Caco-2 (cell line): ENCODE measurements at regions not wholly inside any gene's neighbourhood (a gene's known extent, or its start where the extent isn't known, plus 50 kb on each side); places are given as distances from the start of the nearest gene placed in this dataset.
"Not testable (repeated sequence)": the region's sequence is repeated elsewhere in the genome, so short reads cannot be mapped to it uniquely, and the experiment has no call there.

Experiments used
- BruUV-seq: library from RNA; stranded (reverse); fragments of 400-500 nt; replicated peaks from 2 replicates; lab custom pipeline; 2021; lab: Mats Ljungman, UMichigan
- CTCF ChIA-PET: fragments of 300-600 bp; sonication (Branson Sonifier 250); formaldehyde crosslinking; loops from one replicate; lab custom pipeline; 2022; ENCODE audit warnings: antibody characterized with exemption; lab: Charles Lee
- POLR2A ChIA-PET: fragments of 300-600 bp; sonication (Branson Sonifier 250); formaldehyde crosslinking; loops from one replicate; lab custom pipeline; 2022; ENCODE audit warnings: antibody characterized with exemption; lab: Charles Lee
- DNase-seq, 2 experiments: peaks; one replicate each; pipeline versions ENCODE4 v3.0.0 to v3.0.0-alpha.2; 2020 to 2022
- H3K27me3 ChIP-seq: replicated peaks from 2 replicates; pipeline ENCODE4 v1.6.0; 2011; ENCODE audit warnings: low read length; ENCODE audit not compliant: control insufficient read depth, insufficient read depth
- H3K36me3 ChIP-seq: 2 replicates; pipeline ENCODE4 v1.5.1; 2011; ENCODE audit warnings: low read length; ENCODE audit not compliant: control insufficient read depth, insufficient read depth
- H3K4me1 ChIP-seq: fragments of 250-450 bp; sonication (Bioruptor Pico); 2 replicates; pipeline ENCODE4 v1.5.1; 2020; ENCODE audit warnings: mild to moderate bottlenecking
- H3K4me3 ChIP-seq: 2 replicates; pipeline ENCODE4 v1.5.1; 2011; ENCODE audit warnings: low read depth, mild to moderate bottlenecking, control low read depth, low read length
- H3K9me3 ChIP-seq: fragments of 250-450 bp; sonication (Bioruptor Pico); 2 replicates; pipeline ENCODE4 v1.5.1; 2020; ENCODE audit warnings: mild to moderate bottlenecking, moderate library complexity
- H3K27ac Mint-ChIP-seq: one replicate; pipeline ENCODE4 v1.8.0; 2022; ENCODE audit warnings: mixed read lengths; ENCODE audit not compliant: unreplicated experiment
- H3K27me3 Mint-ChIP-seq: one replicate; pipeline ENCODE4 v1.8.0; 2022; ENCODE audit warnings: mixed read lengths; ENCODE audit not compliant: insufficient read depth, unreplicated experiment
- H3K36me3 Mint-ChIP-seq: one replicate; pipeline ENCODE4 v1.8.0; 2022; ENCODE audit warnings: mild to moderate bottlenecking, mixed read lengths; ENCODE audit not compliant: insufficient read depth, unreplicated experiment
- H3K4me1 Mint-ChIP-seq: one replicate; pipeline ENCODE4 v1.8.0; 2022; ENCODE audit warnings: low read depth, mixed read lengths; ENCODE audit not compliant: unreplicated experiment
- H3K4me3 Mint-ChIP-seq: one replicate; pipeline ENCODE4 v1.8.0; 2022; ENCODE audit warnings: mild to moderate bottlenecking, moderate library complexity, mixed read lengths; ENCODE audit not compliant: unreplicated experiment
- H3K9me3 Mint-ChIP-seq: one replicate; pipeline ENCODE4 v1.8.0; 2022; ENCODE audit warnings: mixed read lengths; ENCODE audit not compliant: unreplicated experiment
- CTCF ChIP-seq, 2 experiments: fragments of 200-600 bp in 1 of 2; IDR thresholded peaks; 1 replicate in 1 of 2; 2 replicates in 1 of 2; pipeline versions ENCODE4 v1.5.1 to v1.8.0; 2011 to 2022; ENCODE audit warnings: antibody characterized with exemption in 1 of 2, control low read depth in 1 of 2, inconsistent platforms in 1 of 2, low read depth in 1 of 2, low read length in 1 of 2, mild to moderate bottlenecking in 1 of 2, moderate library complexity in 1 of 2; ENCODE audit not compliant: insufficient read depth in 1 of 2, severe bottlenecking in 1 of 2, unreplicated experiment in 1 of 2
- intact Hi-C: fragments of 100-400 bp; cut with micrococcal nuclease; formaldehyde crosslinking; loops from one replicate; pipeline ENCODE4 v1.10.0; 2022; ENCODE audit not compliant: unreplicated experiment

GRCh38 chr18:49721981-49722380 lies 91.4 kb downstream of the ACAA2 start:
- intact Hi-C loops: no loop called here
- DNase-seq: no peak
- Histone ChIP-seq H3K36me3 (no peaks in the 10 kb centered on the region), H3K27me3 (no peaks in the 10 kb centered on the region), H3K4me1 (peaks cover 38% of the 10 kb centered on the region), H3K4me3 (no peak overlapping the region), H3K9me3 (no peaks in the 10 kb centered on the region)
- H3K27ac Mint-ChIP-seq: no peak overlapping the region
- peaks cover 12% of the 10 kb centered on the region for H3K36me3 Mint-ChIP-seq
- H3K9me3 Mint-ChIP-seq: peaks cover 9% of the 10 kb centered on the region
- H3K4me3 Mint-ChIP-seq: no peak overlapping the region
- TF ChIP-seq CTCF (IDR thresholded peaks at IDR 0.05; ENCODE audit: insufficient read depth in 1 of 2, low read depth in 1 of 2, low read length in 1 of 2, severe bottlenecking in 1 of 2, unreplicated experiment in 1 of 2): no peak
- CTCF ChIA-PET: no interaction called here
- POLR2A ChIA-PET: no interaction called here
- no TSS peak for BruUV-seq
- H3K27me3 Mint-ChIP-seq: no peaks in the 10 kb centered on the region
- peaks cover 6% of the 10 kb centered on the region for H3K4me1 Mint-ChIP-seq

- BruUV-seq, H3K9me3 Mint-ChIP-seq, H3K4me3 Mint-ChIP-seq, H3K27ac Mint-ChIP-seq, H3K9me3 ChIP-seq, intact Hi-C loops, H3K27me3 ChIP-seq, H3K36me3 ChIP-seq, H3K36me3 Mint-ChIP-seq, H3K4me3 ChIP-seq, CTCF ChIA-PET, POLR2A ChIA-PET, H3K4me1 Mint-ChIP-seq, DNase-seq, H3K27me3 Mint-ChIP-seq: not testable (repeated sequence)
- H3K4me1 ChIP-seq: peaks cover 28% of the 10 kb centered on the region
Observed at GRCh38 chr18:49720944-49721343, 92.4 kb downstream of the ACAA2 start.

GRCh38 chr18:49717617-49718016 lies 95.7 kb downstream of the ACAA2 start:
- Mint-ChIP-seq H3K27me3 (no peaks in the 10 kb centered on the region), H3K4me3 (no peak overlapping the region), H3K9me3 (peaks cover 34% of the 10 kb centered on the region), H3K27ac (no peak overlapping the region), H3K36me3 (peaks cover 6% of the 10 kb centered on the region), H3K4me1 (peaks cover 3% of the 10 kb centered on the region)
- no TSS peak for BruUV-seq
- TF ChIP-seq CTCF (IDR thresholded peaks at IDR 0.05; ENCODE audit: insufficient read depth in 1 of 2, low read depth in 1 of 2, low read length in 1 of 2, severe bottlenecking in 1 of 2, unreplicated experiment in 1 of 2): no peak
- POLR2A ChIA-PET: no interaction called here
- Histone ChIP-seq H3K9me3 (no peaks in the 10 kb centered on the region), H3K36me3 (no peaks in the 10 kb centered on the region), H3K4me3 (no peak overlapping the region), H3K27me3 (no peaks in the 10 kb centered on the region), H3K4me1 (peaks cover 3% of the 10 kb centered on the region)
- CTCF ChIA-PET: no interaction called here
- intact Hi-C loops: no loop called here
- no peak for DNase-seq

- H3K9me3 ChIP-seq: no peaks in the 10 kb centered on the region
- Mint-ChIP-seq H3K4me1 (no peaks in the 10 kb centered on the region), H3K36me3 (peaks cover 6% of the 10 kb centered on the region), H3K27me3 (no peaks in the 10 kb centered on the region), H3K27ac (no peak overlapping the region), H3K4me3 (no peak overlapping the region), H3K9me3 (peaks cover 40% of the 10 kb centered on the region)
- H3K4me3 ChIP-seq: no peak overlapping the region
- no peaks in the 10 kb centered on the region for H3K4me1 ChIP-seq
- H3K27me3 ChIP-seq: no peaks in the 10 kb centered on the region
- ChIA-PET POLR2A (no interaction called here), CTCF (no interaction called here)
- intact Hi-C loops: no loop called here
- BruUV-seq: no TSS peak
- no peak for DNase-seq
- no peak for TF ChIP-seq CTCF (IDR thresholded peaks at IDR 0.05; ENCODE audit: insufficient read depth in 1 of 2, low read depth in 1 of 2, low read length in 1 of 2, severe bottlenecking in 1 of 2, unreplicated experiment in 1 of 2)
- H3K36me3 ChIP-seq: no peaks in the 10 kb centered on the region
Observed at GRCh38 chr18:49716035-49716434, 97.3 kb downstream of the ACAA2 start.
